PFSK-1 (cell line): ENCODE measurements at regions not wholly inside any gene's neighbourhood (a gene's known extent, or its start where the extent isn't known, plus 50 kb on each side); places are given as distances from the start of the nearest gene placed in this dataset.

Experiments used
- FOXP2 ChIP-seq: optimal IDR thresholded peaks from 2 replicates; pipeline ENCODE3; 2011; ENCODE audit warnings: borderline replicate concordance, control low read depth, inconsistent platforms; ENCODE audit not compliant: insufficient read depth; ENCODE audit errors: extremely low read length, extremely low read depth
- POLR2AphosphoS5 ChIP-seq: IDR thresholded peaks from 2 replicates; pipeline ENCODE4 v1.6.1; 2012; ENCODE audit warnings: low read depth, mild to moderate bottlenecking, control low read depth, low read length, moderate library complexity
- REST ChIP-seq, 2 experiments: IDR thresholded peaks; 2 replicates each; pipeline versions ENCODE4 v1.6.1 to v1.8.0; 2011 to 2012; ENCODE audit warnings: low read depth in 2 of 2, low read length in 2 of 2, control low read depth in 1 of 2, inconsistent platforms in 1 of 2, mild to moderate bottlenecking in 1 of 2, moderate library complexity in 1 of 2; ENCODE audit not compliant: insufficient read depth in 1 of 2
- SIN3A ChIP-seq: IDR thresholded peaks from 2 replicates; pipeline ENCODE4 v1.6.1; 2012; ENCODE audit warnings: mild to moderate bottlenecking, low read length, moderate library complexity, borderline replicate concordance; ENCODE audit not compliant: insufficient read depth
- TAF1 ChIP-seq: IDR thresholded peaks from 2 replicates; pipeline ENCODE4 v1.6.1; 2012; ENCODE audit warnings: low read length, control low read depth, borderline replicate concordance; ENCODE audit not compliant: insufficient read depth

GRCh38 chr2:172283476-172283875, 143.9 kb upstream of the ITGA6 start:
- TF ChIP-seq TAF1 (no peak), POLR2AphosphoS5 (no peak), REST (IDR thresholded peaks at IDR 0.05; ENCODE audit: insufficient read depth in 1 of 2, low read depth in 2 of 2, low read length in 2 of 2) (no peak), SIN3A (no peak), FOXP2 (no peak)
